HepG2 (cell line): ENCODE measurements at regions not wholly inside any gene's neighbourhood (a gene's known extent, or its start where the extent isn't known, plus 50 kb on each side); places are given as distances from the start of the nearest gene placed in this dataset.

Source experiments
- ATAC-seq: fragments of 200-7000 bp; cut with Tn5 transposase; 3 replicates; pipeline ENCODE4 v1.9.1; 2020; ENCODE audit warnings: mild to moderate bottlenecking, moderate library complexity
- BruUV-seq: library from RNA; stranded (reverse); fragments of 400-500 nt; replicated peaks from 2 replicates; lab custom pipeline; 2021; lab: Mats Ljungman, UMichigan
- CTCF ChIA-PET: fragments of 300-600 bp; formaldehyde crosslinking; extraction: SDS; loops from one replicate; lab custom pipeline; 2021; ENCODE audit warnings: low total read pairs, inconsistent platforms, low intra/inter-chr PET ratio; lab: Yijun Ruan, JAX
- POLR2A ChIA-PET: fragments of 350-600 bp; sonication (Branson Sonifier 250); formaldehyde crosslinking; loops from one replicate; lab custom pipeline; 2020; ENCODE audit warnings: antibody characterized with exemption, inconsistent platforms; lab: Yijun Ruan, JAX
- DNase-seq: peaks from one replicate; pipeline ENCODE4 v3.0.0-alpha.2; 2015; ENCODE audit warnings: low spot score
- FAIRE-seq: peaks from 3 replicates; lab custom pipeline; 2011; peaks lifted over from hg19 to GRCh38; lab: Jason Lieb, UNC
- H2AFZ ChIP-seq: one replicate; pipeline ENCODE4 v1.6.1; 2011; ENCODE audit warnings: low read length, inconsistent platforms
- H3K27ac ChIP-seq: fragments of 300-600 bp; 3 replicates; pipeline ENCODE4 v1.8.0; 2011; ENCODE audit warnings: mixed run types, mild to moderate bottlenecking, mixed read lengths, low read length, inconsistent platforms; ENCODE audit not compliant: insufficient read depth; ENCODE audit errors: extremely low read length
- H3K27me3 ChIP-seq, 2 experiments: fragments of 200-600 bp in 1 of 2; 2 replicates in 1 of 2; 3 replicates in 1 of 2; pipeline versions ENCODE4 v1.6.0 to v1.8.0; 2011; ENCODE audit warnings: low read length in 2 of 2, mild to moderate bottlenecking in 2 of 2, moderate library complexity in 2 of 2, inconsistent platforms in 1 of 2; ENCODE audit not compliant: insufficient read depth in 2 of 2, control insufficient read depth in 1 of 2
- H3K36me3 ChIP-seq, 2 experiments: fragments of 200-600 bp in 1 of 2; replicated peaks in 1 of 2; 2 replicates in 1 of 2; 3 replicates in 1 of 2; pipeline versions ENCODE4 v1.5.1 to v1.8.0; 2011; ENCODE audit warnings: low read length in 2 of 2, inconsistent platforms in 1 of 2; ENCODE audit not compliant: insufficient read depth in 2 of 2, control insufficient read depth in 1 of 2
- H3K4me1 ChIP-seq: 2 replicates; pipeline ENCODE4 v1.5.1; 2012; ENCODE audit warnings: low read length, inconsistent platforms; ENCODE audit not compliant: insufficient read depth
- H3K4me2 ChIP-seq: 2 replicates; pipeline ENCODE4 v1.6.0; 2011; ENCODE audit warnings: low read depth, low read length, inconsistent platforms
- H3K4me3 ChIP-seq, 3 experiments: fragments of 200-600 bp in 1 of 3; sonication (generic), shearing (Covaris generic) in 1 of 3; replicated peaks in 1 of 3; 2 replicates each; pipeline ENCODE4 v1.5.1; 2011 to 2016; ENCODE audit warnings: low read length in 3 of 3, inconsistent platforms in 2 of 3, low read depth in 2 of 3, mild to moderate bottlenecking in 2 of 3, control low read depth in 1 of 3, mixed read lengths in 1 of 3; ENCODE audit not compliant: insufficient read depth in 1 of 3
- H3K79me2 ChIP-seq: one replicate; pipeline ENCODE4 v1.6.1; 2011; ENCODE audit warnings: low read length, inconsistent platforms; ENCODE audit not compliant: insufficient read depth
- H3K9ac ChIP-seq: 2 replicates; pipeline ENCODE4 v1.6.0; 2011; ENCODE audit warnings: mild to moderate bottlenecking, low read depth, low read length, inconsistent platforms; ENCODE audit not compliant: insufficient read depth
- H3K9me3 ChIP-seq: 2 replicates; pipeline ENCODE4 v1.5.1; 2012; ENCODE audit warnings: mild to moderate bottlenecking, low read length
- H4K20me1 ChIP-seq: 2 replicates; pipeline ENCODE4 v1.6.0; 2011; ENCODE audit warnings: inconsistent platforms, mild to moderate bottlenecking, low read length, moderate library complexity; ENCODE audit not compliant: insufficient read depth
- CREBL2 ChIP-seq: sonication (generic); formaldehyde crosslinking; IDR thresholded peaks from 2 replicates; pipeline ENCODE4 v1.8.1; 2023; ENCODE audit warnings: missing genetic modification reagents, mild to moderate bottlenecking, borderline replicate concordance
- EHMT2 ChIP-seq: fragments of 200-600 bp; sonication (generic); IDR thresholded peaks from 2 replicates; pipeline ENCODE4 v1.7.0; 2017; ENCODE audit warnings: antibody characterized with exemption, low read depth, low read length, borderline replicate concordance
- GPN1 ChIP-seq: sonication (generic); formaldehyde crosslinking; IDR thresholded peaks from 2 replicates; pipeline ENCODE4 v1.5.1; 2020; ENCODE audit warnings: missing genetic modification reagents, borderline replicate concordance
- GTF2F1 ChIP-seq: fragments of 150-350 bp; IDR thresholded peaks from 2 replicates; pipeline ENCODE4 v1.6.1; 2014; ENCODE audit warnings: low read length
- GTF3A ChIP-seq: sonication (generic); formaldehyde crosslinking; conservative IDR thresholded peaks from 2 replicates; pipeline ENCODE4 v1.4.0; 2020; ENCODE audit warnings: mild to moderate bottlenecking, missing genetic modification reagents
- NONO ChIP-seq, 2 experiments: fragments of 450-650 bp in 1 of 2; sonication (generic) in 1 of 2; formaldehyde crosslinking in 1 of 2; IDR thresholded peaks in 1 of 2; conservative IDR thresholded peaks in 1 of 2; 2 replicates each; pipeline versions ENCODE4 v1.6.1 to v1.8.0; 2017 to 2022; ENCODE audit warnings: mild to moderate bottlenecking in 1 of 2, missing genetic modification reagents in 1 of 2, moderate library complexity in 1 of 2
- PCBP2 ChIP-seq: fragments of 200-400 bp; formaldehyde crosslinking; optimal IDR thresholded peaks from 2 replicates; pipeline ENCODE3; 2018; ENCODE audit warnings: low read length, low read depth; ENCODE audit not compliant: poor library complexity, severe bottlenecking
- RBM22 ChIP-seq: fragments of 200-400 bp; formaldehyde crosslinking; optimal IDR thresholded peaks from 2 replicates; pipeline ENCODE3; 2017; ENCODE audit warnings: mild to moderate bottlenecking, low read length, moderate library complexity
- ZBTB49 ChIP-seq: sonication (generic); formaldehyde crosslinking; IDR thresholded peaks from 2 replicates; pipeline ENCODE4 v1.4.0; 2020; ENCODE audit warnings: missing genetic modification reagents, borderline replicate concordance
- ZNF10 ChIP-seq: sonication (generic); formaldehyde crosslinking; IDR thresholded peaks from 2 replicates; pipeline ENCODE4 v1.4.0; 2020; ENCODE audit warnings: mild to moderate bottlenecking, low read depth, missing genetic modification reagents, borderline replicate concordance
- ZNF12 ChIP-seq: sonication (generic); formaldehyde crosslinking; IDR thresholded peaks from 2 replicates; pipeline ENCODE4 v1.5.0; 2020; ENCODE audit warnings: missing genetic modification reagents
- ZNF142 ChIP-seq: sonication (generic); formaldehyde crosslinking; IDR thresholded peaks from 2 replicates; pipeline ENCODE4 v1.4.0; 2020; ENCODE audit warnings: missing genetic modification reagents
- ZNF30 ChIP-seq: sonication (generic); formaldehyde crosslinking; IDR thresholded peaks from 2 replicates; pipeline ENCODE4 v1.5.0; 2020; ENCODE audit warnings: mild to moderate bottlenecking, missing genetic modification reagents
- ZNF652 ChIP-seq: IDR thresholded peaks from 2 replicates; pipeline ENCODE4 v1.6.1; 2016; ENCODE audit warnings: low read depth, borderline replicate concordance
- WGBS: methylation state at CpG from one replicate; pipeline ENCODE4 v1.1.6; 2017; ENCODE audit warnings: low lambda C conversion rate; 5-methylcytosine and 5-hydroxymethylcytosine counted together
- in situ Hi-C: cut with HindIII; loops from 2 replicates; pipeline ENCODE4 v1.10.0; 2017; ENCODE audit warnings: low pct_unique_long_range_greater_than_20kb; ENCODE audit not compliant: extremely low pct_ligation_motif_present
- intact Hi-C: fragments of 100-400 bp; cut with micrococcal nuclease; formaldehyde crosslinking; loops from one replicate; pipeline ENCODE4 v1.10.0; 2022; ENCODE audit not compliant: unreplicated experiment
- TF ChIP-seq, protein P1 (sequence below): sonication (generic); formaldehyde crosslinking; IDR thresholded peaks from 2 replicates; pipeline ENCODE4 v1.4.0; 2020; ENCODE audit warnings: mild to moderate bottlenecking, low read depth, missing genetic modification reagents

GRCh38 chr1:112219267-112219666 lies 176.7 kb upstream of the CTTNBP2NL start:
- Histone ChIP-seq H3K9ac (no peak overlapping the region), H3K4me2 (no peak overlapping the region), H3K27ac (no peak overlapping the region), H3K4me3 (no peak overlapping the region), H3K36me3 (no peaks in the 10 kb centered on the region), H4K20me1 (no peaks in the 10 kb centered on the region), H2AFZ (no peak overlapping the region), H3K9me3 (no peaks in the 10 kb centered on the region), H3K27me3 (no peaks in the 10 kb centered on the region), H3K4me1 (no peaks in the 10 kb centered on the region), H3K79me2 (no peaks in the 10 kb centered on the region)
- ChIA-PET POLR2A (no interaction called here), CTCF (no interaction called here)
- 5% methylated on average over 1 of the region's 1 CpG for WGBS
- in situ Hi-C loops = no loop called here
- DNase-seq (no peak), FAIRE-seq (no peak), ATAC-seq (no peak)
- no TSS peak for BruUV-seq
- intact Hi-C loops = no loop called here
- TF ChIP-seq EHMT2 (no peak), ZNF142 (no peak), ZNF652 (CRISPR knock-in tag) (no peak), ZNF12 (CRISPR knock-in tag) (no peak), ZNF30 (CRISPR knock-in tag) (no peak), GTF3A (CRISPR knock-in tag) (no peak), ZBTB49 (CRISPR knock-in tag) (no peak), CREBL2 (CRISPR knock-in tag) (no peak), GTF2F1 (no peak), NONO (IDR thresholded peaks at IDR 0.05) (no peak), NONO (CRISPR knock-in tag; conservative IDR thresholded peaks at IDR 0.05) (no peak), ZNF10 (CRISPR knock-in tag) (no peak), PCBP2 (no peak), RBM22 (no peak), GPN1 (no peak)
- TF ChIP-seq, protein P1, sequence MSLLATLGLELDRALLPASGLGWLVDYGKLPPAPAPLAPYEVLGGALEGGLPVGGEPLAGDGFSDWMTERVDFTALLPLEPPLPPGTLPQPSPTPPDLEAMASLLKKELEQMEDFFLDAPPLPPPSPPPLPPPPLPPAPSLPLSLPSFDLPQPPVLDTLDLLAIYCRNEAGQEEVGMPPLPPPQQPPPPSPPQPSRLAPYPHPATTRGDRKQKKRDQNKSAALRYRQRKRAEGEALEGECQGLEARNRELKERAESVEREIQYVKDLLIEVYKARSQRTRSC (CRISPR knock-in tag) = no peak
